Naive B cell (primary cell): ENCODE measurements at regions not wholly inside any gene's neighbourhood (a gene's known extent, or its start where the extent isn't known, plus 50 kb on each side); places are given as distances from the start of the nearest gene placed in this dataset.

Experiments
- ATAC-seq, 2 donors: fragments of 150-1000 bp; cut with Tn5 transposase; 2 replicates each; pipeline ENCODE4 v1.10.0; 2021; ENCODE audit warnings: low read depth in 2 of 2, mild to moderate bottlenecking in 2 of 2, moderate library complexity in 2 of 2
- DNase-seq: peaks from one replicate; pipeline ENCODE4 v3.0.0; 2022
- H3K27ac Mint-ChIP-seq, 6 donors: one replicate each; pipeline ENCODE4 v1.8.0; 2020 to 2022; ENCODE audit warnings: mild to moderate bottlenecking in 6 of 6, mixed read lengths in 6 of 6, moderate library complexity in 5 of 6, inconsistent platforms in 2 of 6
- H3K27me3 Mint-ChIP-seq, 3 donors: one replicate each; pipeline ENCODE4 v1.8.0; 2021 to 2022; ENCODE audit warnings: mixed read lengths in 3 of 3, mild to moderate bottlenecking in 1 of 3
- H3K36me3 Mint-ChIP-seq, 2 donors: one replicate each; pipeline ENCODE4 v1.8.0; 2020 to 2022; ENCODE audit warnings: mixed read lengths in 2 of 2, inconsistent platforms in 1 of 2, mild to moderate bottlenecking in 1 of 2
- H3K4me1 Mint-ChIP-seq, 3 donors: one replicate each; pipeline ENCODE4 v1.8.0; 2020 to 2022; ENCODE audit warnings: mixed read lengths in 3 of 3, inconsistent platforms in 1 of 3, mild to moderate bottlenecking in 1 of 3, moderate library complexity in 1 of 3
- H3K4me3 Mint-ChIP-seq, 8 donors: one replicate each; pipeline ENCODE4 v1.8.0; 2020 to 2022; ENCODE audit warnings: mild to moderate bottlenecking in 8 of 8, mixed read lengths in 8 of 8, moderate library complexity in 8 of 8, inconsistent platforms in 2 of 8
- H3K9me3 Mint-ChIP-seq, 7 donors: one replicate each; pipeline ENCODE4 v1.8.0; 2020 to 2022; ENCODE audit warnings: mixed read lengths in 7 of 7, mild to moderate bottlenecking in 5 of 7, inconsistent platforms in 2 of 7, moderate library complexity in 1 of 7

DNA sequence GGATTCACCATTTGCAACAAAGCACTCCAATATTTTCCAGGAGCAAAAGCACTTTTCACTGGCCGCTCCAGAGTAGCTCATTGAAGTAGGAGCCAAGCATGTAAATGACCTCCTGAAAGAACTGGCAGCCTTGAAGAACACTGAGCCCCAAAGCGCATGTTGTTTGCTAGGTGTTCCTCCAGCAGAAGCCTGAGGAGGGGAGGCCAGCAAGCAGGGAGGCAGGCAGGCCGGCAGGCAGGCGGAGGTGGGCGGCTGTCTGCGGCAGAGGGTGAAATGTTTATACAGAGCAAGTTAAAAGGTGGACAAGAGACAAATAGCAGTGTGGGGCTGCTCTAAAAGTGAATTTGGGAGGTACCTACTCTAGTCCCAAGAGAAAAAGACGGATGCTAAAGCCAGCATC is 439.4 kb downstream of the CCDC91 start:
- peaks cover 0 to 7% (median 0%) of the 10 kb centered on the region in 7 donors for H3K9me3 Mint-ChIP-seq
- no peaks in the 10 kb centered on the region for H3K4me1 Mint-ChIP-seq
- no peak overlapping the region for H3K27ac Mint-ChIP-seq
- no peaks in the 10 kb centered on the region for H3K27me3 Mint-ChIP-seq
- DNase-seq (no peak), ATAC-seq (no peak)
- H3K36me3 Mint-ChIP-seq: no peaks in the 10 kb centered on the region
- H3K4me3 Mint-ChIP-seq: no peak overlapping the region

DNA sequence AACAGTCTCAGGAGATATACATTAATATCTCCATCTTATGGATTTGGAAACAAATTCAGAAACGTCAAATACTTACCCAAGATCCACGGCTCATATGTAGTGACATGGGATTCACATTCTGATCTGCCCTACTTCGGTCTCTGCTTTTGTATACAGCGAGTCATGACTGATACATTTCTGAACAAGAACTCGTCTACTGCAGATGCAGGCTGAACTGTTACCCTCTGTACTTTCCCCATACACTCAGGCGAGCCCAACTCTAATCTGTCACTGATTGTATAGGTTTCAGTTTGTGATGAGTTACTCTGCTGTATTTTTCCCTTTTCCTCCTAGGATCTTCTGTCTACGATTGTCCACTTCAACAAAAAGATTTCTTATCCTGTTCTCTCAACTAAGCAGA is 441.6 kb downstream of the CCDC91 start:
- H3K4me1 Mint-ChIP-seq: no peaks in the 10 kb centered on the region
- H3K27ac Mint-ChIP-seq: no peak overlapping the region
- H3K9me3 Mint-ChIP-seq: peaks cover 0 to 3% (median 0%) of the 10 kb centered on the region in 7 donors
- no peak overlapping the region for H3K4me3 Mint-ChIP-seq
- no peak for DNase-seq
- H3K27me3 Mint-ChIP-seq: no peaks in the 10 kb centered on the region
- H3K36me3 Mint-ChIP-seq: no peaks in the 10 kb centered on the region
- ATAC-seq: no peak

DNA sequence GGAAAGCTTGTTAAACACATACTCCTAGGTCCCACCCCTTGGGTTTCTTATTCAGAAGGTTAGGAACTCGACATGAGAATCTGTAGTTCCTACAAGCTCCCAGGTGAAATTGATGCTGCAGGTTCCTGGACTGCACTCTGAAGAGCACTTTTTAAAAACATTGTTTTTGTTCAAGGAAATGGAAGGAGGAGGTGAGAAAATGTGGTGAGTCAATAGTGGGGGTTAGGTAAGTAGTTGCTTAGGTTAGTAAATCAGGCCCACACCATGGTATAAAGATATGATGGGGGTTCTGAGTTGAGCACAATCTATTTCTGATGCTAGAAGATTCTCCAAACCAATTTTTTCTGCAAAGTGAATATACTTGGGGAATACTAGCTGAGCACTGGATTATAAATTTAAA is 450.3 kb downstream of the CCDC91 start:
- H3K27ac Mint-ChIP-seq: no peak overlapping the region
- ATAC-seq (no peak), DNase-seq (no peak)

GRCh38 chr12:28645436-28645835 is 455.2 kb downstream of the CCDC91 start:
- DNase-seq (no peak), ATAC-seq (no peak)
- Mint-ChIP-seq H3K36me3 (no peaks in the 10 kb centered on the region), H3K4me1 (no peaks in the 10 kb centered on the region), H3K27ac (no peak overlapping the region), H3K9me3 (peaks cover 0 to 7% (median 0%) of the 10 kb centered on the region in 7 donors), H3K27me3 (no peaks in the 10 kb centered on the region), H3K4me3 (no peak overlapping the region)

More for the DNA sequence above, 450.3 kb downstream of the CCDC91 start:
- no peaks in the 10 kb centered on the region for H3K36me3 Mint-ChIP-seq
- no peaks in the 10 kb centered on the region for H3K27me3 Mint-ChIP-seq
- H3K9me3 Mint-ChIP-seq: peaks cover 5 to 9% (median 7%) of the 10 kb centered on the region in 7 donors
- H3K4me1 Mint-ChIP-seq: no peaks in the 10 kb centered on the region
- no peak overlapping the region for H3K4me3 Mint-ChIP-seq

- H3K27ac Mint-ChIP-seq: no peak overlapping the region
- H3K27me3 Mint-ChIP-seq: no peaks in the 10 kb centered on the region
- DNase-seq: no peak
- no peak overlapping the region for H3K4me3 Mint-ChIP-seq
- H3K9me3 Mint-ChIP-seq: peaks cover 0 to 6% (median 0%) of the 10 kb centered on the region in 7 donors
- ATAC-seq: no peak
- no peaks in the 10 kb centered on the region for H3K36me3 Mint-ChIP-seq
- H3K4me1 Mint-ChIP-seq: no peaks in the 10 kb centered on the region
These were observed 455.6 kb downstream of the CCDC91 start for GRCh38 chr12:28645891-28646290.

- DNase-seq: no peak
- no peak overlapping the region for H3K27ac Mint-ChIP-seq
- no peaks in the 10 kb centered on the region for H3K36me3 Mint-ChIP-seq
- no peak for ATAC-seq
- H3K9me3 Mint-ChIP-seq: peaks cover 0 to 15% (median 1%) of the 10 kb centered on the region in 7 donors
- no peaks in the 10 kb centered on the region for H3K27me3 Mint-ChIP-seq
- H3K4me1 Mint-ChIP-seq: no peaks in the 10 kb centered on the region
- H3K4me3 Mint-ChIP-seq: no peak overlapping the region
These were observed 460.6 kb downstream of the CCDC91 start for GRCh38 chr12:28650906-28651305.

DNA sequence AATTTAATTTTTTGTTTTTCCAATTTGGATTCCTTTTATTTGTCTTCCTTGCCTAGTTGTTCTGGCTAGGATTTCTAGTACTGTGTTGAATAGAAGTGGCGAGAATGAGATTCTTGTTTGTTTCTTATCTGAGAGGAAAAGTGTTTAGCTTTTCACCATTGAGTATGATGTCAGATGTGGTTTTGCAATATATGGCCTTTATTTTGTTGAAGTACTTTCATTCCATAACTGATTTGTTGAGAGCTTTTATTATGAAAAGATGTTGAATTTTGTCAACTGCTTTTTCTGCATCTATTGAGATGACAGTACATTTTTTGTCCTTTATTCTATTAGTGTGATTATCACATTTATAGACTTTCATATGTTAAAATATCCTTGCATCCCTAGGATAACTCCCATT is 462.0 kb downstream of the CCDC91 start:
- Mint-ChIP-seq H3K4me3 (no peak overlapping the region), H3K27ac (no peak overlapping the region), H3K4me1 (no peaks in the 10 kb centered on the region), H3K27me3 (no peaks in the 10 kb centered on the region), H3K36me3 (no peaks in the 10 kb centered on the region), H3K9me3 (peaks cover 0 to 15% (median 1%) of the 10 kb centered on the region in 7 donors)
- ATAC-seq (no peak), DNase-seq (no peak)

- Mint-ChIP-seq H3K27me3 (no peaks in the 10 kb centered on the region), H3K4me3 (peak overlapping the region in 1 of 8 donors; percentile 25), H3K27ac (no peak overlapping the region), H3K36me3 (no peaks in the 10 kb centered on the region), H3K4me1 (no peaks in the 10 kb centered on the region), H3K9me3 (peaks cover 0 to 9% (median 3%) of the 10 kb centered on the region in 7 donors)
- ATAC-seq (no peak), DNase-seq (no peak)
These were observed 467.1 kb upstream of the FAR2 start for GRCh38 chr12:28681980-28682379.

GRCh38 chr12:28683366-28683765 is 465.7 kb upstream of the FAR2 start:
- H3K4me1 Mint-ChIP-seq: no peaks in the 10 kb centered on the region
- DNase-seq (no peak), ATAC-seq (no peak)
- no peaks in the 10 kb centered on the region for H3K36me3 Mint-ChIP-seq
- H3K27me3 Mint-ChIP-seq: no peaks in the 10 kb centered on the region
- H3K9me3 Mint-ChIP-seq: peaks cover 0 to 9% (median 2%) of the 10 kb centered on the region in 7 donors
- no peak overlapping the region for H3K27ac Mint-ChIP-seq
- H3K4me3 Mint-ChIP-seq: no peak overlapping the region

DNA sequence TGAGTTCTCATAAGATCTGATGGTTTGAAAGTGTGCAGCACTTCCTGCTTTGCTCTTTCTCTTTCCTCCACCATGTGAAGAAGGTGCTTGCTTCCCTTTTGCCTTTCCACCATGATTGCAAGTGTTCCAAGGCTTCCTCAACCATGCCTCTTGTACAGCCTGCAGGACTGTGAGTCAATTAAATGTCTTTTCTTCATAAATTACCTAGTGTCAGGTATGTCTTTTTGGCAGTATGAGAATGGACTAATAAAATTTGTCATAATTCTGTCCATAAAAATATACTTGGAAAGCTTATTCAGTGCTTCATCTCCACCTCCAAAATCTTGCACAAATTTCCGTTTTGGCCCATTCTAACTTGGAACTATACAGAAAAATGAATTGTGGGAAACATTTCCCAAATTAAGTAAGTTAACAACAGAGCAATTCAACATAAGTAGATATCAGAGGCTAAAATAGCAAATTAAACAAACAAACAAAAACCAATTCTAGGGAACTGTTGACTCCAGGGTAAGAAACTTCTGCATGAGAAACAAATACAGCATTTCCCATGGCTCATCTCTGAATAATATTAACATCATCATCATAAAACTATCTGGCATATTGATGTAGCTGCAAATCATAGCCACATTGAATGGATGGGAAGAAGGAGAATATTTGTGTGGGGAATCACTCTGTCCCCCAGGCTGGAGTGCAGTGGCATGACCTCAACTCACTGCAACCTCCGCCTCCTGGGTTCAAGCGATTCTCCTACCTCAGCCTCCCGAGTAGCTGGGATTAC is 459.5 kb upstream of the FAR2 start:
- no peaks in the 10 kb centered on the region for H3K4me1 Mint-ChIP-seq
- DNase-seq: no peak
- peaks cover 0 to 15% (median 3%) of the 10 kb centered on the region in 7 donors for H3K9me3 Mint-ChIP-seq
- no peak overlapping the region for H3K27ac Mint-ChIP-seq
- H3K27me3 Mint-ChIP-seq: no peaks in the 10 kb centered on the region
- no peaks in the 10 kb centered on the region for H3K36me3 Mint-ChIP-seq
- no peak overlapping the region for H3K4me3 Mint-ChIP-seq
- ATAC-seq: no peak

DNA sequence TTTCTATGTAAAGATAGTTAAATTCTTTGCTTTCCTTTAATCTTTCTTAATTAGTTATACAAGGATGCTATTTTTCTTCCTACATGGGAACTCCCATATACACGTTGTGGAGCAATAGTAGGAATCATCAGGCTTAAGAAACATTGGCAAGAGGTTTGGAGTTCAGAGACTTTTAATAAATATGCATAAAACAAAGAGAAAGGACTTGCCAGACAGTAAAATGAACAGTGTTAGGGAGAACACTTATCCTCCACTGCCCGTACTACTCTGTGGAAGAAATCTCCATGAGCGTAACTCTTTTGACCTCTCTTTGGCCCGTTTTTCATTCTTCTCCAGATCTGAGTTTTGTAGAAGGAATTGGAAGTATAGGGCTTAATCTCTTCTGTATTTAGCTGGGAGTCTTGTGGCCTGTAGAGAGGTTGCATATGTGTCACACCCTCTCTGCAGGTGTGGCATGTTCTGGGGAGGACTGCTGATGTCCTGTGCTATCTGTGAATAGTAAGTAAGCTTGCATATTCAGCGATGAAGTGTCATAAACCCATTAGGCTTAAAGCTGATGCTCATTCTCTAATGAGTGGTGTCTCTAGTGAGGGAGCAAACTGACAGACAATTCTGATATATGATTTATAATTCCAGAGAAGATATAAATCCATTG is 455.4 kb upstream of the FAR2 start:
- H3K27me3 Mint-ChIP-seq: no peaks in the 10 kb centered on the region
- DNase-seq (no peak), ATAC-seq (no peak)
- no peaks in the 10 kb centered on the region for H3K4me1 Mint-ChIP-seq
- no peaks in the 10 kb centered on the region for H3K36me3 Mint-ChIP-seq
- H3K27ac Mint-ChIP-seq: no peak overlapping the region
- peaks cover 0 to 18% (median 4%) of the 10 kb centered on the region in 7 donors for H3K9me3 Mint-ChIP-seq
- H3K4me3 Mint-ChIP-seq: no peak overlapping the region

- ATAC-seq: no peak
- Mint-ChIP-seq H3K9me3 (peaks cover 2 to 19% (median 7%) of the 10 kb centered on the region in 7 donors), H3K27ac (no peak overlapping the region), H3K4me3 (no peak overlapping the region), H3K27me3 (no peaks in the 10 kb centered on the region), H3K36me3 (no peaks in the 10 kb centered on the region), H3K4me1 (no peaks in the 10 kb centered on the region)
- DNase-seq: no peak
These were observed 450.5 kb upstream of the FAR2 start for GRCh38 chr12:28698553-28698952.

GRCh38 chr12:28699029-28699428 is 450.0 kb upstream of the FAR2 start:
- no peak overlapping the region for H3K27ac Mint-ChIP-seq
- DNase-seq (no peak), ATAC-seq (no peak)
- no peaks in the 10 kb centered on the region for H3K4me1 Mint-ChIP-seq
- H3K4me3 Mint-ChIP-seq: no peak overlapping the region
- H3K9me3 Mint-ChIP-seq: peaks cover 4 to 21% (median 8%) of the 10 kb centered on the region in 7 donors
- no peaks in the 10 kb centered on the region for H3K27me3 Mint-ChIP-seq
- no peaks in the 10 kb centered on the region for H3K36me3 Mint-ChIP-seq

- Mint-ChIP-seq H3K36me3 (no peaks in the 10 kb centered on the region), H3K27ac (no peak overlapping the region), H3K4me1 (no peaks in the 10 kb centered on the region), H3K9me3 (peaks cover 4 to 24% (median 9%) of the 10 kb centered on the region in 7 donors), H3K27me3 (no peaks in the 10 kb centered on the region), H3K4me3 (no peak overlapping the region)
- DNase-seq (no peak), ATAC-seq (no peak)
These were observed 448.9 kb upstream of the FAR2 start for GRCh38 chr12:28700161-28700560.
